Astrocyte (in vitro differentiated cells and primary cell): ENCODE measurements at regions not wholly inside any gene's neighbourhood (a gene's known extent, or its start where the extent isn't known, plus 50 kb on each side); places are given as distances from the start of the nearest gene placed in this dataset.
A peak's percentile ranks its signal among the peaks of the same experiment; 100 is the strongest.

Experiments used
- DNase-seq: peaks from one replicate; pipeline ENCODE4 v3.0.0-alpha.2; 2010; ENCODE audit warnings: low read depth
- FAIRE-seq: peaks from 2 replicates; lab custom pipeline; 2011; peaks lifted over from hg19 to GRCh38; lab: Jason Lieb, UNC
- H2AFZ ChIP-seq: 2 replicates; pipeline ENCODE4 v1.6.0; 2012; ENCODE audit warnings: low read depth, low read length, inconsistent platforms
- H3K27ac ChIP-seq: 2 replicates; pipeline ENCODE4 v1.5.1; 2011; ENCODE audit warnings: low read depth, low read length, inconsistent platforms
- H3K27me3 ChIP-seq: 2 replicates; pipeline ENCODE4 v1.6.0; 2011; ENCODE audit warnings: low read length, inconsistent platforms; ENCODE audit not compliant: insufficient read depth
- H3K36me3 ChIP-seq: 2 replicates; pipeline ENCODE4 v1.5.1; 2011; ENCODE audit warnings: low read length, inconsistent platforms; ENCODE audit not compliant: insufficient read depth
- H3K4me1 ChIP-seq: 2 replicates; pipeline ENCODE4 v1.5.1; 2011; ENCODE audit warnings: low read length, inconsistent platforms; ENCODE audit not compliant: insufficient read depth
- H3K4me2 ChIP-seq: 2 replicates; pipeline ENCODE4 v1.6.0; 2012; ENCODE audit warnings: low read length, inconsistent platforms
- H3K4me3 ChIP-seq: 2 replicates; pipeline ENCODE4 v1.5.1; 2011; ENCODE audit warnings: low read depth, mild to moderate bottlenecking, low read length, inconsistent platforms; ENCODE audit not compliant: insufficient read depth
- H3K79me2 ChIP-seq: 2 replicates; pipeline ENCODE4 v1.6.0; 2012; ENCODE audit warnings: mild to moderate bottlenecking, low read length, inconsistent platforms; ENCODE audit not compliant: insufficient read depth
- H3K9ac ChIP-seq: 2 replicates; pipeline ENCODE4 v1.6.0; 2012; ENCODE audit warnings: mild to moderate bottlenecking, low read length, inconsistent platforms
- H3K9me3 ChIP-seq: 2 replicates; pipeline ENCODE4 v1.5.1; 2012; ENCODE audit warnings: low read depth, mild to moderate bottlenecking, low read length, inconsistent platforms; ENCODE audit not compliant: insufficient read depth
- H4K20me1 ChIP-seq: 2 replicates; pipeline ENCODE4 v1.6.0; 2012; ENCODE audit warnings: low read length, inconsistent platforms; ENCODE audit not compliant: insufficient read depth
- H3K27ac Mint-ChIP-seq: one replicate; pipeline ENCODE4 v1.8.0; 2021; ENCODE audit warnings: mild to moderate bottlenecking, mixed read lengths; ENCODE audit not compliant: unreplicated experiment
- H3K27me3 Mint-ChIP-seq: one replicate; pipeline ENCODE4 v1.8.0; 2021; ENCODE audit warnings: low read depth, mixed read lengths; ENCODE audit not compliant: unreplicated experiment
- H3K36me3 Mint-ChIP-seq: one replicate; pipeline ENCODE4 v1.8.0; 2021; ENCODE audit warnings: low read depth, mixed read lengths; ENCODE audit not compliant: unreplicated experiment
- H3K4me1 Mint-ChIP-seq: one replicate; pipeline ENCODE4 v1.8.0; 2021; ENCODE audit warnings: low read depth, mixed read lengths; ENCODE audit not compliant: unreplicated experiment
- H3K4me3 Mint-ChIP-seq: one replicate; pipeline ENCODE4 v1.8.0; 2021; ENCODE audit warnings: mild to moderate bottlenecking, moderate library complexity, mixed read lengths; ENCODE audit not compliant: unreplicated experiment
- H3K9me3 Mint-ChIP-seq: one replicate; pipeline ENCODE4 v1.8.0; 2021; ENCODE audit warnings: mild to moderate bottlenecking, mixed read lengths; ENCODE audit not compliant: unreplicated experiment
- EZH2 ChIP-seq: IDR thresholded peaks from 2 replicates; pipeline ENCODE4 v1.6.1; 2012; ENCODE audit warnings: mild to moderate bottlenecking, low read length, inconsistent platforms; ENCODE audit not compliant: insufficient read depth
- TF ChIP-seq, protein P1 (sequence below): IDR thresholded peaks from 2 replicates; pipeline ENCODE4 v1.5.1; 2011; ENCODE audit warnings: low read depth, mild to moderate bottlenecking, inconsistent platforms, low read length, moderate library complexity; ENCODE audit not compliant: insufficient read depth

GRCh38 chr4:145301386-145302080 is 121.1 kb upstream of the OTUD4 start:
- H3K4me2 ChIP-seq: no peak overlapping the region
- no peaks in the 10 kb centered on the region for H3K36me3 ChIP-seq
- no peaks in the 10 kb centered on the region for H3K79me2 ChIP-seq
- Mint-ChIP-seq H3K9me3 (no peaks in the 10 kb centered on the region), H3K36me3 (no peaks in the 10 kb centered on the region), H3K27me3 (no peaks in the 10 kb centered on the region), H3K4me1 (peaks cover 27% of the 10 kb centered on the region), H3K27ac (peak overlapping the region; percentile 15), H3K4me3 (no peak overlapping the region)
- H3K27me3 ChIP-seq: no peaks in the 10 kb centered on the region
- peaks cover 25% of the 10 kb centered on the region for H3K4me1 ChIP-seq
- H3K27ac ChIP-seq: no peak overlapping the region
- H4K20me1 ChIP-seq: no peaks in the 10 kb centered on the region
- H3K4me3 ChIP-seq: no peak overlapping the region
- no peaks in the 10 kb centered on the region for H3K9me3 ChIP-seq
- no peak overlapping the region for H3K9ac ChIP-seq
- TF ChIP-seq EZH2: no peak
- FAIRE-seq (no peak), DNase-seq (peak; percentile 43)
- no peak overlapping the region for H2AFZ ChIP-seq

- H3K4me1 Mint-ChIP-seq: peaks cover 33% of the 10 kb centered on the region
- Histone ChIP-seq H3K27me3 (no peaks in the 10 kb centered on the region), H3K4me1 (peaks cover 25% of the 10 kb centered on the region), H3K36me3 (no peaks in the 10 kb centered on the region), H3K4me2 (peak overlapping the region; percentile 68), H3K4me3 (no peak overlapping the region), H3K9ac (peak overlapping the region; percentile 34), H3K27ac (peak overlapping the region; percentile 53), H3K9me3 (no peaks in the 10 kb centered on the region), H4K20me1 (no peaks in the 10 kb centered on the region), H3K79me2 (no peaks in the 10 kb centered on the region), H2AFZ (no peak overlapping the region)
- H3K4me3 Mint-ChIP-seq: no peak overlapping the region
- TF ChIP-seq EZH2: no peak
- TF ChIP-seq, protein P1, sequence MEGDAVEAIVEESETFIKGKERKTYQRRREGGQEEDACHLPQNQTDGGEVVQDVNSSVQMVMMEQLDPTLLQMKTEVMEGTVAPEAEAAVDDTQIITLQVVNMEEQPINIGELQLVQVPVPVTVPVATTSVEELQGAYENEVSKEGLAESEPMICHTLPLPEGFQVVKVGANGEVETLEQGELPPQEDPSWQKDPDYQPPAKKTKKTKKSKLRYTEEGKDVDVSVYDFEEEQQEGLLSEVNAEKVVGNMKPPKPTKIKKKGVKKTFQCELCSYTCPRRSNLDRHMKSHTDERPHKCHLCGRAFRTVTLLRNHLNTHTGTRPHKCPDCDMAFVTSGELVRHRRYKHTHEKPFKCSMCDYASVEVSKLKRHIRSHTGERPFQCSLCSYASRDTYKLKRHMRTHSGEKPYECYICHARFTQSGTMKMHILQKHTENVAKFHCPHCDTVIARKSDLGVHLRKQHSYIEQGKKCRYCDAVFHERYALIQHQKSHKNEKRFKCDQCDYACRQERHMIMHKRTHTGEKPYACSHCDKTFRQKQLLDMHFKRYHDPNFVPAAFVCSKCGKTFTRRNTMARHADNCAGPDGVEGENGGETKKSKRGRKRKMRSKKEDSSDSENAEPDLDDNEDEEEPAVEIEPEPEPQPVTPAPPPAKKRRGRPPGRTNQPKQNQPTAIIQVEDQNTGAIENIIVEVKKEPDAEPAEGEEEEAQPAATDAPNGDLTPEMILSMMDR: no peak
- FAIRE-seq: peak; percentile 66
- peaks cover 3% of the 10 kb centered on the region for H3K36me3 Mint-ChIP-seq
- peak overlapping the region; percentile 51 for H3K27ac Mint-ChIP-seq
- DNase-seq: peak; percentile 92
- no peaks in the 10 kb centered on the region for H3K27me3 Mint-ChIP-seq
- H3K9me3 Mint-ChIP-seq: peaks cover 2% of the 10 kb centered on the region
These were observed 119.1 kb upstream of the OTUD4 start for GRCh38 chr4:145299380-145300076.

DNA sequence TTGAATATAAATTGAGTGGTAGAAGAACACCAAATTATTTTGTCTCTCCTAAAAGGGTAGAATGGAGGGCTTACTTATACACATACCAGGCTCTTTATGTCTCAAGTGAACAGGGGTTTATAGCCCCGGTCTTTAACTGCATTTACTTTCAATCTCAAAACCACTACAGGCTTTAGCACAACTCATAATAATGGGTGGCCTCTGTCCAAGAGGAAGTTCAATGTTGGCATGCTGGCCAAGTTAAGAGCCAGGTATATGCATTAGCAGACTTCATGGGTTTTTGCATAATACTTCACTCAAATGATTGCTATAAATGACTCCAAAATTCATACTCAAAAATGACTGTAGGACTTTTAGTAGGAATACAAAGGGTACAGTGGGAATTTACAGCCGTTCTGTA is 118.5 kb upstream of the OTUD4 start:
- H3K4me1 ChIP-seq: peaks cover 25% of the 10 kb centered on the region
- TF ChIP-seq, protein P1: no peak
- no peak for TF ChIP-seq EZH2
- no peaks in the 10 kb centered on the region for H3K27me3 ChIP-seq
- peak overlapping the region; percentile 53 for H3K27ac ChIP-seq
- H3K4me2 ChIP-seq: peak overlapping the region; percentile 68
- H3K4me3 ChIP-seq: no peak overlapping the region
- H3K27me3 Mint-ChIP-seq: no peaks in the 10 kb centered on the region
- H3K4me1 Mint-ChIP-seq: peaks cover 31% of the 10 kb centered on the region
- DNase-seq (no peak), FAIRE-seq (no peak)
- H3K36me3 ChIP-seq: no peaks in the 10 kb centered on the region
- H4K20me1 ChIP-seq: no peaks in the 10 kb centered on the region
- no peaks in the 10 kb centered on the region for H3K79me2 ChIP-seq
- H3K36me3 Mint-ChIP-seq: peaks cover 3% of the 10 kb centered on the region
- peak overlapping the region; percentile 34 for H3K9ac ChIP-seq
- peaks cover 2% of the 10 kb centered on the region for H3K9me3 Mint-ChIP-seq
- H3K27ac Mint-ChIP-seq: peak overlapping the region; percentile 37
- H3K9me3 ChIP-seq: no peaks in the 10 kb centered on the region
- H2AFZ ChIP-seq: no peak overlapping the region
- H3K4me3 Mint-ChIP-seq: no peak overlapping the region
